Activated CD4-positive, CD25-positive, alpha-beta regulatory T cell treated with anti-CD3 and anti-CD28 coated beads, Interleukin-2, amount 50 U/mL, for 16 hours (primary cell): ENCODE measurements at regions not wholly inside any gene's neighbourhood (a gene's known extent, or its start where the extent isn't known, plus 50 kb on each side); places are given as distances from the start of the nearest gene placed in this dataset.

Experiments
- DNase-seq: peaks from one replicate; pipeline ENCODE4 v3.0.0-alpha.2; 2020; ENCODE audit warnings: low read depth, low spot score

DNA sequence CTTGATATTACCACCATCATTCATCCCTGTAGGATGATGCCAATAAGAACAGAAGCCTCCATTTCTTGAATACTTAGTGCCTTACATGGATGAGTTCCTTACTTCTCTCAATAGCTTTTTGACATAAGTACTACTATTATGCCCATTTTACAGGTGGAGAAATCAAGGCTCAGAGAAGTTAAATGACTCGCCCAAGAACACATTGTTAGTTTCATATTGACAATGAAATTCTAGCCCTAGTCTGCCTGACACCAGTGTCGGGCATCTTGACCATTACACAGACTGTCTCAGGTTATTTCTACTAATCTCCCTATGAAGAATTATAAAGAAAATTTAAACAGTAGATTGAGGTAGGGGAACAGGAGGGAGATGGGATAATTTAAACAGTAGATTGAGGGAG lies 52.5 kb upstream of the ARL8B start:
- no peak for DNase-seq

DNA sequence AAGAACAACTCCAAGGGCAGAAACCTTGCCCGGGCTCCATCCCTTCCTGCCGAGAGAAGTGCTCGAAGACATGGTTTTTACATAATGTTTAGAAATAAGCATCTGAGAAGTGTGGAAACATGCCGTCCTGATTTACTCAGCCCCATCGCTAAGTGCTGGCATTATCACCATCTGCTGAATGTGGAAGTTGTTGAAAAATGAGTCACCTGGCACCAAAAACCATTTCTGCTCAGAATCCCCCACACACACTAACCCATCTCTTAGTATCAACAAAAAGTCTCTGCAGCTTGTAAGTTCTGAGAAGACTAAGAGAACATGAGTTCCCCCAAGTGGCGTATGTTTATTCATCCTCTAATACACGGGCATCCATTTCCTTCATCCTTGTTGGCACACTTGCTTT lies 51.0 kb upstream of the ARL8B start:
- no peak for DNase-seq

DNA sequence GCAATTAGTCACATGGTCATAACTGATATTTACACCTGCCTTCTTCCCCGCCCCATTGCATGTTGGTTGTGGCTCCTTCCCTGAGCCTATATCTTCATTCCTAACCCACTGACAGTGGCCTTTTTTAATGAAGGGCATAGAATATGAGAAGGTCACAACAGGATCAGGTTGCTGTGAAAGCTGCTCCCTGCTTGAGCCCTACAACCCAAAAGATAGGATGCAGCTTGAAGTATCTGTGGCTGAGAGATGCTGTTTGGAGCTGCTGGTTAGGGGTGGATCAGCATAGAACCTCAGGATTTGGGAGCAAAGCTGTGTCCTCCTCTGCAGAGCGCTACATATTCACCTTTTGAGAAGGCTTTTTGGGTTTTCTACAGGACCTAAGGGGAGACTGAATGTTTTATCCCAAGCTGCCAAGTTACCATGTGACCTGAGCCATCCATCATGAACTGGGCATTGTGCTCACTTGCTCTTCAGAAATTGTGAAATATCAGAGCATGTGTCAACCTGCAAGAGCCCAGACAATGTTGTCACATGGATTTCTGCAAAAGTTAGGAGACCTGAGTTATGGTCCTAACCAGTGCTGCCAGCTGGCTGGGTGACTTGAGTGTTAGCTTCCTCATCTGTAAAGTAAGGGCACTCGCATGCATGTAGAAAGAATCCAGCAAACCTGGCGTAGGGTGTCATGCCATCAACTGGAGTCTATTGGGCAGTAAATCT lies 49.8 kb upstream of the ARL8B start:
- no peak for DNase-seq
